Hepatic stellate cell (primary cell): ENCODE measurements at regions not wholly inside any gene's neighbourhood (a gene's known extent, or its start where the extent isn't known, plus 50 kb on each side); places are given as distances from the start of the nearest gene placed in this dataset.
"Not testable (repeated sequence)": the region's sequence is repeated elsewhere in the genome, so short reads cannot be mapped to it uniquely, and the experiment has no call there.

Experiments
- DNase-seq: peaks from one replicate; pipeline ENCODE4 v3.0.0; 2011; ENCODE audit warnings: low spot score

- no peak for DNase-seq
Observed at GRCh38 chr2:129015397-129016285, 697.0 kb upstream of the HS6ST1 start.

DNA sequence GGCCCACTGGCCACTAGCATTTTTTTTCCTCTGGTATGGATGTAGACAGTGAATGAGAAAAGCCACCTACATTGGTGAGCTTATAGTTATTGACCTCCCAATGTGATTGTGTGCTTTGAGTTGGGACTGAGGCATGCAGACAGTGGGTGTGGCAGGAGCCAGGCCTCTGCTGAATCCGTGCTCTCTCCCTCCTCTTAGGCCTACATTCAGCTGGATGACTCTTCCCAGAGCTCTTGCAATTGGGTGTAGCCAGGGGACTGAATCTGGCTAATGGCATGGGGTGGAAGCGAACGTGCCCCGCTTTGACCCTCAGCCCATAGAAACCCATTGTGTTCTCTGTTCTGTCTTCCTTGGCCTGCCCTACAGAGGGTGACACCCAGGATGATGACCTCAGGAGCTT is 698.3 kb upstream of the HS6ST1 start:
- no peak for DNase-seq

DNA sequence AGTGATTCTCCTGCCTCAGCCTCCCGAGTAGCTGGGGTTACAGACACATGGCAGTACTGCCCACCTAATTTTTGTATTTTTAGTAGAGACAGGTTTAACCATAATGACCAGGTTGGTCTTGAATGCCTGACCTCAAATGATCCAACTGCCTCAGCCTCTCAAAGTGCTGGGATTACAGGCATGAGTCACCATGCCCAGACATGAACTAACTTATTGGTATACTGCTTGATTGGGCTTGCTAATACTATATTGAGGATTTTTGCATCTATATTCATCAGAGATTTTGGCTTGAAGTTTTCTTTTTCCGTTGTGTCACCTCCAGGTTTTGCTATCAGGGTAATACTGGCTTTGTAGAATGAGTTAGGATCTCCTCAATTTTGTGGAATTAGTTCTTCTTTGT is 706.1 kb upstream of the HS6ST1 start:
- DNase-seq, result no peak

DNA sequence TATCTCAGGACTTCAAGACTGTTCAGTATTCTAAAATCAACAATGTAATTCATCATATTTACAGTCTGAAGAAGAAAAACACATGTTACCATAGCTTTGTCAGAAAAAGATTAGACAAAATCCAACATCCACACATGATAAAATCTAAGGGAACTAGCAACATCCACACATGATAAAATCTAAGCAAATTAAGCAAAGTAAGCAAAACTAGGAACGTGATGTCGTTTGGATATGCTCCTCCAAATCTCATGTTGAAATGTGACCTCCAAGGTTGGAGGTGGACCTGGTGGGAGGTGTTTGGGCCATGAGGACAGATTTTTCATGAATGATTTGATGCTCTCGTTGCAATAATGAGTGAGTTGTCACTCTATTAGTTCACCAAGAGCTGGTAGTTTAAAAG is 717.3 kb upstream of the HS6ST1 start:
- DNase-seq, result no peak

- not testable (repeated sequence) for DNase-seq
Observed at GRCh38 chr2:129043677-129044076, 725.0 kb upstream of the HS6ST1 start.

DNA sequence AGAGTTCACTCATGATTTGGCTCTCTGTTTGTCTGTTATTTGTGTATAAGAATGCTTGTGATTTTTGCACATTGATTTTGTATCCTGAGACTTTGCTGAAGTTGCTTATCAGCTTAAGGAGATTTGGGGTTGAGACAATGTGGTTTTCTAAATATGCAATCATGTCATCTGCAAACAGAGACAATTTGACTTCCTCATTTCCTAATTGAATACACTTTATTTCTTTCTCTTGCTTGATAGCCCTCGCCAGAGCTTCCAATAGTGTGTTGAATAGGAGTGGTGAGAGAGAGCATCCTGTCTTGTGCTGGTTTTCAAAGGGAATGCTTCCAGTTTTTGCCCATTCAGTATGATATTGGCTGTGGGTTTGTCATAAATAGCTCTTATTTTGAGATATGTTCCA is 727.8 kb upstream of the HS6ST1 start:
- not testable (repeated sequence) for DNase-seq

GRCh38 chr2:129050101-129050500 is 731.4 kb upstream of the HS6ST1 start:
- no peak for DNase-seq

DNA sequence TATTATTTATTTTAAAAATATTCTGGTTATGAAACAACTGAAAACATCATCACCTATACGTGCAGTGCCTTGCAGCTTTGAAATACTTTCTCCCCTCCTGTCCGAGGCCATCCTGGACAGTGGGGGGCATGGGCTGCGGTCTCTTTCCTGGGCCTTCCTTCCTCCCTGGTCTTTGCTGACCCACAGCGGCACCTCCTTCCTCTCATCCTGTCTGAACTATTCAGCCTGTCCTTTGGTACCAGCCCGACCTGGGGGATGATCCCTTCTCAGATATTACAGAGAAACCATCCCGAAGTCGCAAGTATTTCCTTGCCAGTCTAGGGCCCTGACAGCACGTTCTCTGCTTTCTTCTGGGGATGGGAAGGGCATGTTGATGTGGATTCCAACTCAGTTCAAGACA is 736.6 kb upstream of the HS6ST1 start:
- DNase-seq, result no peak

DNA sequence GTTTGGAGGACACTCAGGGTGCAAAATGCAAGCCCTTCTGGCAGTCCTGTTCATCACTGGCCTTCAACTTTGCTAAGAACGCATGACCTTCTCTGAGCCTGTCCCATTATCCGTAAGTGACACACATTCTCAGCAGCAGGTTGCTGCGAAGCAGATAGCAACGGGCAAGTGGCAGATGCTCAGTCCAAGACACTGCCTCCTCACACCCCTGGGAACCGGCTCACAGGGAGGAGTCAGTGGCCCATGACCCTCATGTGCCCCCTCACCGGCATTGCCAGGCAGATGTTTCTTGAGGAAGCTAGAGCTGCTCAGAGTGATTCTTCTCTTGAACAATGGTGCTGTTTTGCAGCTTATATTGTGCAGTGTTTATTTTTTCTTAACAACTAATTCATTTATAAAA is 737.2 kb upstream of the HS6ST1 start:
- no peak for DNase-seq

DNA sequence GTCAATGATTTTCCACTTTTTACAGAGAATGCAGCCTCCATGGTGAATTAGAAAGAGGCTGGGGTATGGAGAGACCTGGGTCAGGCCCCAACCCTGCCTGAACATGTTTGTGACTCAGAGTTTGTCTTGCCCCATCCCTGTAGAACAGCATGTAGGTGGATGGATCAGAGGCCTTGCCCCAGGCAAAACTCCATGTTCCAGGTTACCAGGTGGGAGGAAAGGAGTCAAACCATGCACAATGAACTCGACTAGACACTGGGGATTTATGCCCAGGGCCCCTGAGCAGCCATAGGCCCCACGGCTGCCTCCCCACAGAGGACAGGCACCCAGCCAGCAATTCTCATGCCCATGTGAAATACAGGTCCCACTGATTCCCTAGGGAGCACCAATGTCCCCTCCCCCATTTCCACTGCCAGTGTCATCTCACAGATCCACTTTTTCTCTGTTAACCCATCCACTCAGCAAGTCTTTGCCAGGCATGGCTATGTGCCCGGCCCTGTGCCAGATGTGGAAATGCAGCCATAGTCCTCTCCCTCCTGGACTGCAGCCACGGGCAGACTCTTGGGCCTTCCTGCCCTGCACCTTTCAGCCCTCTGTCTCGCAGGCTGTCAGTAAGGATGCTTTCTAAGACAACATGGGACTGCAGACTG is 737.8 kb upstream of the HS6ST1 start:
- no peak for DNase-seq

DNA sequence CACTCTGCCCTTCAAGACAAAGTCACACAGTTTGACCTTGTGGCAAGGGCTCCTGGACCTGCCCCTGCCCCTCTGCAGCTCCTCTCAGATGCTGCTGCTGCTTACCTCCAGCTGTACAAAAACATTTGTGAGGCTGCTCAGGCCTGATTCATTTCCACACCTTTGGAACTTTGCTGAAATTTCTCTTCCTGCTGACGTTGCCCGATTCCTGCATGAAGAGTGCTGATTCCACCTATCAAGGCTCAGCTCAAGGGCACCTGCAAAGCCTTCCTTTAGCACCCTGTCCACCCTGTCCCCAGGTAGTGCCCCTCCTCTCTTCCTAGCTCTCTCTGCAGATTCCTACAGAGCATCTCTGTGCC is 738.3 kb upstream of the HS6ST1 start:
- DNase-seq, result no peak

- DNase-seq, result no peak
Observed at GRCh38 chr2:129058981-129059380, 740.3 kb upstream of the HS6ST1 start.

GRCh38 chr2:129059476-129059875 is 740.8 kb upstream of the HS6ST1 start:
- DNase-seq, result no peak

DNA sequence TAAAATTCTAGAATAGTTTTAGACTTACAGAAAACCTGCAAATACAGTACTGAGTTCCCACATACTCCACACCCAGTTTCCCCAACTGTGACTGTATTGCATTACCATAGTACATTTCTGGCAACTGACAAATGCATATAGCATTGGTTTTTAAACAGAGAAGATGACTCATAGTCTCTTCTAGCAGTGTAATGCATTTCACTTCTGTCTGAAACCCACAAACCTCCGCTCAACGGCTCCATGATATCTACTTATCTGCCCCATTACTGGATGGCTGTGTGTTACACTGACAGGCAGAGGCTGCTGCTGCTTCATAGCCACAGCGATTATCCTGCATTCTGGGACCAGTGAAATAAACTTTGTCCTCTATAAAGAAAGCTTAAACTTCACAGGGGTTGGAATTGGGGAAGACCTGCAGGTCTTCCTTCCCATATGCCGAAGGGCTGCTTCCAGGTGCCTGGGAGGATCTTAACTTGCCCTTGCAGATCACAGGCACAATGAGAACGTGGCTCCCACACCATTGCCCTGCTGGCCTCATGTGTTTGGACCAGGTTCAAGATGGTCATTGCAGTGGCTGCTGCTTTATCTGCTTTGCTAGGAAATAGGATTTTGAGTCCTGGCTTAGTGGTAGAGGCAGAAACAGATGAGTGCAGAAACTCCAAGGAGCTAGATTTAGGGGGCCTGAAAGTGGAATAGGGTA is 742.6 kb upstream of the HS6ST1 start:
- no peak for DNase-seq

GRCh38 chr2:129061769-129062121 is 743.1 kb upstream of the HS6ST1 start:
- no peak for DNase-seq

DNA sequence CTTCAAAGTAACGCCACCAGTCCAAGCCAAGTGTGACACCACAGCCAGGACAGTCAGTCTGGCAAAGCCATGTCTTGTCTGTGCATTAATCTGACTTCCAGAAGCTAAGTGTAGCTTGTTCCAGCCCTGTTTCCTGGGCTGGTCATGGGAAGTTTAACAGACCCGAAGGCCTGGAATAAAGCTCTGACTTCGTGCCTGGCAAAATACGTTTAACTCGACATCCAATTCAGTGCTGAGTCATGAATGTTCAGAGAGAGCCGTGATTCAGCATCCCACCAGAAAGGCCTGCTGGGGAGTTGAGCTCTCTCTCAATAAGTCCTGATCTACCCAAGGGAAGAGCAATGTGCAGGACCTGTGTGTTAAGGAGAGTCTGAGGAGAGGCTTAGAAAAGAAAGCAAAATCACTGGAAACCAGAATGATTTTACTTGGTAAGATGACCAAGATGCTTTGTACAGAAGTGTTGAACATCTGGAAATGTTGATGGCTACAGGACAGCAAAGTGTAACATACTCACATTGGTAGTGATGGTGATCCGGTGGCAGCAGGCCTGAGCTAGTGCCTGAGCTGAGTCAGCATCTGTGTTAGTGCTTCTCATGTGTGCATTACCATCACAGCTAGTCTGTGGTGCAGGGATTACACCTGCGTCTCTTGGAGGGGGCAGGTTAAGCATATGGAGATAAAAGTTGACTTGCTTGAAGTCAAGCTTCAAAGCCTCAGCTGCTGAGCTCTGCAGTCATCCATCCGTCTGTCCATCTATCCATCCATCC is 743.7 kb upstream of the HS6ST1 start:
- DNase-seq, result no peak

DNA sequence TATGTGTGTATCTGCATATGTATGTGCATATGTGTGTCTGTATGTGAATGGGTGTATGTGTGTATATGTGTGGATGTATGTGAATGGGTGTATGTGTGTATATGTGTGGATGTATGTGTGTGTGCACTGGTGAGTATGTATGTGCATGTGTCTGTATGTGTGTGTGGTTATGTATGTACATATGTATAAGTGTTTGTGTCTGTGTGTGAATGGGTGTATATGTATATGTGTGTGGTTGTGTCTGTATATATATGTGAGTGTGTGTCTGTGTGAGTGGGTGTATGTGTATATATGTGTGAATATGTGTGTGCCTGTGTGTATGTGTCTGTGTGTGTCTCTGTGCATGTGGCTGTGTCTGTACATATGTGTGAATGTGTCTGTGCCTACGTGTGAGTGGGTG is 748.4 kb upstream of the HS6ST1 start:
- no peak for DNase-seq

- no peak for DNase-seq
Observed at GRCh38 chr2:129067953-129068352, 749.3 kb upstream of the HS6ST1 start.

- DNase-seq, result no peak
Observed at GRCh38 chr2:129068543-129068942, 749.9 kb upstream of the HS6ST1 start.

DNA sequence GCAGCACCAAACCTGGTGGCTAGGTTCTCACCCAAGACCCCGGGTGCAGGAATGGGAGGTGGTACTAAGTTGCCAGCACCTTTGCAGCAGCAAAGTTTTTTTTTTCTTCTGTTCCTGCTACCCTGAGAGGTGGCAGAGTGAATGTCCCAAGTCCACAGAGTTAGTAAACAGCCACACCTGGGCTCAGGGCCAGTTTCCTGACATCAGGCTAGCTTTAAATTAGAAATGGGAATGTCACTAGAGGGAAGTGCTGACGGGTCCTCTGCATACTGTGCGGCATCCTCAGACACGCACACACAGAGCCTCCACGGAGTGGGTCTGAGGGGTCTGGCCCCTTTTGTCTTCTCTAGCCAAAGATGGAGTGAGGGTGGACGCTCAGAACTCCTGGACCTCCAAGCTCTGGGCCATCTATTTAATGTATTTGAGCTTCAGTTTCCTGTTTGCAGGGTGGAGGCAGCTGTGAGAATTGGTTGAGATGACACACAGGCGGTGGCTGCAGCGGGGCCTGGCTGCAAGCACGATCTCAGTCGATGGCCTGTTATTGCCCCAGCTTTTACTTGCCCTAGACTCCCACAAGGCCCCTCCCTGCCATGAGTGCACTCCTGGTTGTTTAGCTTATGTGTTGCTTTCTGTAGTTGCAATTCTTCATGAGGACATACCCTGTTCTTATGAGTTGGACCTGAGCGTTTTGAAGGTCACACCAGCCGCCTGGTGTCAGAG is 751.4 kb upstream of the HS6ST1 start:
- DNase-seq, result no peak

DNA sequence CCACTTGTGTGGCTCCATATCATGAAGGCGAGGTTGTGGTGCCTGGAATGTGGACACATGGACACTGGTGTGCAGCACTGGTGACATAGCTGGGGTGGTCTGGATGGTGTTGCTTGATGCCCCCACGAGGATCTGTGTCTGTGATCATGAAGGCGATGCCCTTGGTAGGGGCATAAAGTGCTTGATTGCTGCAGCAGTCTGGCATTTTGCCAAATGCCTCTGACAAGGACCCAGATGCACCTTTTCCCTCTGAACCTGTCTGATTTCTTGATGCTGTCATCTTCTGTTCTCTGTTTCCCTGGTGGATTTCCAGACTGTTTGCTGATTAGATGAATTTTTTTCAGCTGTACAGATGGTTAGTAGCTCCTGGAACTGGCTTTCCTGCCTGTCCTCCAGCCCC is 752.0 kb upstream of the HS6ST1 start:
- DNase-seq, result no peak

GRCh38 chr2:129071531-129071930 is 752.9 kb upstream of the HS6ST1 start:
- DNase-seq, result no peak
